ENCODE measurements at regions not wholly inside any gene's neighbourhood (a gene's known extent, or its start where the extent isn't known, plus 50 kb on each side); places are given as distances from the start of the nearest gene placed in this dataset.

DNA sequence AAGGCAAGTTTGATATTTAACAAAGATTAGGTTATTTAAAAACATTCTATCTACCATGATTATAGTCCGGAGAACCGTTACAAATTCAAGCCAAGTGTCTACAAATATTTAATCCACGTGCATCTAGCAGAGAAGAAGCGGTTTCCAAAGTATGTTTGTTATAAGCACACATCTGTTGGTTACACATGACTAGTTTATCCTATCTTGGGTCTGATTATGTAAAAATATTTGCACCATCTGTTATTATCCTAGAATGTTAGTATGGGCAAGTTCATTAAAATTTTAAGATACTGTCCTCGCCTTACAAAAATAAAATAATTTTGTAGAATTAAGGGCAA lies 289.2 kb upstream of the VSTM2A start:
- Histone ChIP-seq H3K4me3 (ENCODE audit: insufficient read depth, low read depth, low read length) (no peak overlapping the region), H3K9ac (ENCODE audit: low read depth, low read length) (no peak overlapping the region), H4K91ac (ENCODE audit: insufficient read depth, low read depth, low read length) (no peak overlapping the region), H3K4me2 (ENCODE audit: low read depth, low read length) (no peak overlapping the region), H2AK5ac (ENCODE audit: low read depth, low read length) (no peak overlapping the region), H3K18ac (ENCODE audit: low read depth, low read length) (no peak overlapping the region), H2AFZ (replicated peaks; ENCODE audit: low read length, poor library complexity) (no peak overlapping the region), H3K9me3 (ENCODE audit: control insufficient read depth, insufficient read depth, low read length) (peaks cover 2% of the 10 kb centered on the region), H2BK5ac (ENCODE audit: low read depth, low read length, poor library complexity, severe bottlenecking) (no peak overlapping the region), H2BK120ac (ENCODE audit: low read depth, low read length) (no peak overlapping the region), H2AK9ac (replicated peaks; ENCODE audit: low read depth, low read length, poor library complexity) (no peak overlapping the region), H2BK15ac (ENCODE audit: low read depth, low read length) (no peak overlapping the region), H3K4me1 (ENCODE audit: control insufficient read depth, insufficient read depth, low read length) (no peaks in the 10 kb centered on the region), H4K20me1 (ENCODE audit: insufficient read depth, low read length) (no peaks in the 10 kb centered on the region), H3K9me1 (ENCODE audit: insufficient read depth, low read length) (no peaks in the 10 kb centered on the region), H2BK20ac (ENCODE audit: low read depth, low read length) (no peak overlapping the region), H4K8ac (ENCODE audit: low read depth in 2 of 2, low read length in 2 of 2) (no peak overlapping the region), H3K14ac (replicated peaks; ENCODE audit: low read depth, low read length) (no peak overlapping the region), H3K56ac (ENCODE audit: extremely low read depth, insufficient read depth, low read length) (no peak overlapping the region), H3K79me1 (ENCODE audit: low read depth in 1 of 2, low read length in 2 of 2) (no peaks in the 10 kb centered on the region), H3K27ac (ENCODE audit: insufficient read depth, low read length) (no peak overlapping the region), H3K23ac (ENCODE audit: low read depth, low read length) (no peak overlapping the region), H3K36me3 (ENCODE audit: control insufficient read depth, insufficient read depth, low read length) (no peaks in the 10 kb centered on the region), H3K4ac (ENCODE audit: low read depth, low read length) (no peak overlapping the region), H3K27me3 (ENCODE audit: control insufficient read depth, insufficient read depth, low read length) (no peaks in the 10 kb centered on the region), H4K5ac (ENCODE audit: low read depth, low read length) (no peak overlapping the region)
- ChIA-PET CTCF (no interaction called here), POLR2A (ENCODE audit: unreplicated experiment) (no interaction called here)
- WGBS, 2 experiments (ENCODE audit: extremely low coverage in 2 of 2, insufficient read length in 1 of 2), result no CpG with 5 or more reads among the region's 5 CpGs
- in situ Hi-C loops (cut with MboI; ENCODE audit: low sequenced_read_pairs) (no loop called here), dilution Hi-C loops (cut with HindIII; ENCODE audit: low sequenced_read_pairs, unreplicated experiment) (no loop called here), intact Hi-C loops (cut with micrococcal nuclease) (no loop called here)
- DNase-seq (no peak), ATAC-seq (ENCODE audit: low read depth) (no peak)
- no peak for TF ChIP-seq FOS (IDR thresholded peaks at IDR 0.05; ENCODE audit: low read depth, low read length)
- TF ChIP-seq CTCF (conservative IDR thresholded peaks at IDR 0.05; ENCODE audit: low read depth, low read length), result no peak
- TF ChIP-seq MXI1 (IDR thresholded peaks at IDR 0.05; ENCODE audit: borderline replicate concordance, low read depth, low read length), result no peak
- no TSS peak for BruUV-seq (replicated peaks)
